GM10266 (cell line): ENCODE measurements at regions not wholly inside any gene's neighbourhood (a gene's known extent, or its start where the extent isn't known, plus 50 kb on each side); places are given as distances from the start of the nearest gene placed in this dataset.
"Not testable (repeated sequence)": the region's sequence is repeated elsewhere in the genome, so short reads cannot be mapped to it uniquely, and the experiment has no call there.

Source experiments
- DNase-seq: peaks from one replicate; pipeline ENCODE4 v3.0.0; 2012; ENCODE audit errors: extremely low spot score
- CTCF ChIP-seq: IDR thresholded peaks from 2 replicates; pipeline ENCODE4 v1.5.1; 2012; ENCODE audit warnings: mild to moderate bottlenecking, low read depth; ENCODE audit not compliant: control insufficient read depth, insufficient read depth; ENCODE audit errors: missing control alignments

- DNase-seq: no peak
- no peak for TF ChIP-seq CTCF
Measured at GRCh38 chr5:109997161-109997560, 307.4 kb downstream of the MAN2A1 start.

- no peak for TF ChIP-seq CTCF
Measured at GRCh38 chr5:109998208-109998607, 308.5 kb downstream of the MAN2A1 start.

GRCh38 chr5:109998726-109999125, 309.0 kb downstream of the MAN2A1 start:
- TF ChIP-seq CTCF: no peak
- no peak for DNase-seq

More at GRCh38 chr5:109998208-109998607, 308.5 kb downstream of the MAN2A1 start:
- no peak for DNase-seq

- TF ChIP-seq CTCF: no peak
- no peak for DNase-seq
Measured at GRCh38 chr5:110001648-110002047, 311.9 kb downstream of the MAN2A1 start.

GRCh38 chr5:110002652-110003051, 312.9 kb downstream of the MAN2A1 start:
- TF ChIP-seq CTCF: no peak
- DNase-seq: no peak

GRCh38 chr5:110005907-110006562, 316.3 kb downstream of the MAN2A1 start:
- not testable (repeated sequence) for DNase-seq

- no peak for TF ChIP-seq CTCF
- no peak for DNase-seq
Measured at GRCh38 chr5:110007101-110007500, 317.4 kb downstream of the MAN2A1 start.

GRCh38 chr5:110008131-110008530, 318.4 kb downstream of the MAN2A1 start:
- no peak for DNase-seq

More at GRCh38 chr5:110008131-110008530, 318.4 kb downstream of the MAN2A1 start:
- TF ChIP-seq CTCF: no peak
